Kidney (tissue), 13 donors: ENCODE measurements at regions not wholly inside any gene's neighbourhood (a gene's known extent, or its start where the extent isn't known, plus 50 kb on each side); places are given as distances from the start of the nearest gene placed in this dataset.

Source experiments
- DNase-seq, 5 donors: peaks; one replicate each; pipeline ENCODE4 v3.0.0-alpha.2; 2013 to 2020
- FAIRE-seq: peaks from 2 replicates; lab custom pipeline; 2012; peaks lifted over from hg19 to GRCh38; lab: Jason Lieb, UNC
- H3K27ac ChIP-seq, 2 donors: one replicate each; pipeline ENCODE4 v1.7.0; 2013; ENCODE audit warnings: low read depth in 2 of 2, low read length in 2 of 2, inconsistent platforms in 1 of 2
- H3K27me3 ChIP-seq: one replicate; pipeline ENCODE4 v1.7.1; 2013; ENCODE audit warnings: low read length, inconsistent platforms; ENCODE audit not compliant: control insufficient read depth, insufficient read depth
- H3K36me3 ChIP-seq, 3 donors: one replicate each; pipeline versions ENCODE4 v1.7.0 to v1.7.1; 2013; ENCODE audit warnings: low read length in 3 of 3, control low read depth in 1 of 3, inconsistent platforms in 1 of 3; ENCODE audit not compliant: insufficient read depth in 3 of 3, control insufficient read depth in 2 of 3
- H3K4me1 ChIP-seq, 3 donors: one replicate each; pipeline versions ENCODE4 v1.7.0 to v1.7.1; 2013; ENCODE audit warnings: low read length in 3 of 3, inconsistent platforms in 1 of 3, low read depth in 1 of 3; ENCODE audit not compliant: control insufficient read depth in 2 of 3, insufficient read depth in 2 of 3
- H3K4me3 ChIP-seq, 3 donors: one replicate each; pipeline versions ENCODE4 v1.7.0 to v1.8.1; 2013; ENCODE audit warnings: low read length in 3 of 3, control low read depth in 1 of 3, inconsistent platforms in 1 of 3
- H3K9ac ChIP-seq, 3 donors: one replicate each; pipeline versions ENCODE4 v1.7.0 to v1.7.1; 2013; ENCODE audit warnings: low read length in 3 of 3, control low read depth in 1 of 3, inconsistent platforms in 1 of 3
- H3K9me3 ChIP-seq, 3 donors: one replicate each; pipeline versions ENCODE4 v1.7.0 to v1.7.1; 2013; ENCODE audit warnings: low read length in 3 of 3, control low read depth in 1 of 3, inconsistent platforms in 1 of 3; ENCODE audit not compliant: control insufficient read depth in 2 of 3, insufficient read depth in 1 of 3
- intact Hi-C: fragments of 100-400 bp; cut with DNase I; formaldehyde crosslinking; loops from one replicate; pipeline ENCODE4 v1.11.1; 2022
- TF ChIP-seq, protein P1 (sequence below): IDR thresholded peaks from 3 replicates; pipeline ENCODE4 v1.5.1; 2012; ENCODE audit warnings: mild to moderate bottlenecking, moderate library complexity, borderline replicate concordance; ENCODE audit not compliant: insufficient read depth; ENCODE audit errors: extremely low read depth
- donor health status: control.
- donor health status: control.
- donor health status: control.
- donor health status: control.
- donor health status: control.
- donor health status: DM: yes; HTN: yes; CAD: no.
- donor health status: Normal renal cell carcinoma (clear cell type).

DNA sequence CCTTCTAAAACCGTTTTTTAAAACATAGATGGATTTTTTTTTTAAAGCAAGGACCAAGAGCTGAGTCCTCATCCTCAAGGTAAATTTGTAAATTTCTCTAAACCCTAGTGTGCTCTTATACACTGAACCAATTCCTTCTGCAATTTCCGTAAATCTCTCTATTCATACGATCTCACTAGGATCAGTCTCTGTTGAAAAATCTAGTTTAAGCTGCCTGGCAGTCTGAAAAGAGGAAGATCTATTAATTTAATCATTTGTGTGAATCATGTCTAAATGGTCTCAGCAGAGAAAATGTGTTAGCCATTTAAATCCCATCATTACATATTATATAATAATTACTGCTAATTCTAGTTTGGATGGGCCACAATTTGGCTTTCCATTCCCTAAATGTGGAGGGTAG, 184.2 kb upstream of the TSHZ2 start:
- TF ChIP-seq, protein P1, sequence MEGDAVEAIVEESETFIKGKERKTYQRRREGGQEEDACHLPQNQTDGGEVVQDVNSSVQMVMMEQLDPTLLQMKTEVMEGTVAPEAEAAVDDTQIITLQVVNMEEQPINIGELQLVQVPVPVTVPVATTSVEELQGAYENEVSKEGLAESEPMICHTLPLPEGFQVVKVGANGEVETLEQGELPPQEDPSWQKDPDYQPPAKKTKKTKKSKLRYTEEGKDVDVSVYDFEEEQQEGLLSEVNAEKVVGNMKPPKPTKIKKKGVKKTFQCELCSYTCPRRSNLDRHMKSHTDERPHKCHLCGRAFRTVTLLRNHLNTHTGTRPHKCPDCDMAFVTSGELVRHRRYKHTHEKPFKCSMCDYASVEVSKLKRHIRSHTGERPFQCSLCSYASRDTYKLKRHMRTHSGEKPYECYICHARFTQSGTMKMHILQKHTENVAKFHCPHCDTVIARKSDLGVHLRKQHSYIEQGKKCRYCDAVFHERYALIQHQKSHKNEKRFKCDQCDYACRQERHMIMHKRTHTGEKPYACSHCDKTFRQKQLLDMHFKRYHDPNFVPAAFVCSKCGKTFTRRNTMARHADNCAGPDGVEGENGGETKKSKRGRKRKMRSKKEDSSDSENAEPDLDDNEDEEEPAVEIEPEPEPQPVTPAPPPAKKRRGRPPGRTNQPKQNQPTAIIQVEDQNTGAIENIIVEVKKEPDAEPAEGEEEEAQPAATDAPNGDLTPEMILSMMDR, result no peak
- Histone ChIP-seq H3K4me3 (no peak overlapping the region), H3K36me3 (no peaks in the 10 kb centered on the region), H3K27ac (no peak overlapping the region), H3K9ac (no peak overlapping the region), H3K9me3 (no peaks in the 10 kb centered on the region), H3K4me1 (no peaks in the 10 kb centered on the region), H3K27me3 (no peaks in the 10 kb centered on the region)
- intact Hi-C loops, result no loop called here
- DNase-seq (no peak), FAIRE-seq (no peak)

DNA sequence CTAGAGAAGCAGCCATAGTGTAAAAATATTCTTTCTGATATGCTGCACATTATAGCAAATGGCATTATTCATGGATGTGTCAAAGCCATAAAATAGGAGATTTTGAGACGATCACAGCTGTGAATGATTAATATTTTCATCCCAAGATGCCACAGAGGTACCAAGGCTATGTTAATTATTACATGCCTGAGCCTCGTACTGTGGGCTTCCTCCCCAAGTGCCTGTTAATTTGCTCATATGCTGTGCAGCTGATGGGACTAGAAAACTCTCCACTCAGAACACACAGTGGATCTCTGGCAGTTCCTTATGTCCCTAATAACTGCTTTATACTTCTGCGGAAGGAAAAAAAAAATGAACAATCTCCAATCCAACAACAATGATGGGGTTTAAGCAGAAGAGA, 184.9 kb upstream of the TSHZ2 start:
- Histone ChIP-seq H3K4me1 (no peaks in the 10 kb centered on the region), H3K9ac (no peak overlapping the region), H3K36me3 (no peaks in the 10 kb centered on the region), H3K27me3 (no peaks in the 10 kb centered on the region), H3K27ac (no peak overlapping the region), H3K9me3 (no peaks in the 10 kb centered on the region), H3K4me3 (no peak overlapping the region)
- intact Hi-C loops, result no loop called here
- TF ChIP-seq, protein P1, result no peak
- FAIRE-seq (no peak), DNase-seq (no peak)

DNA sequence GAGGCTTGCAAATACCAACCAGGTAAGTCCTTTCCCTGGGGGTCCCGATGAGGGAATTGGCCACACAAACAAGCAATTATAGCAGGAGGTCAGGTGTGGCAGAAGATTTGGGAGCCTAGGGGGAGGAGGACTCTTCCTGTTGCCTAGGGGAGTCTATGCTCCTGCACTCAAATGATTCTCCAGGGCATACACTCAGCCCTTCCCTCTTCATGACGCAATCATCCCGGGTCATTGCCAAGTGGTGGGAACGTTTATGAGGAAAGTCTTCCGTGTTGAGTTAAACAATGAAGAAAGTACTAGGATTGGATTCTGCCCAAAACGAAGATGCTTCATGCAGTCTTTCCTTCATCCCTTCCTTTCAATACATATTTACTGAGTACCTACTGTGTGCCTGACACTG, 186.5 kb upstream of the TSHZ2 start:
- no peak overlapping the region for H3K4me3 ChIP-seq
- no peaks in the 10 kb centered on the region for H3K4me1 ChIP-seq
- TF ChIP-seq, protein P1, result no peak
- intact Hi-C loops, result no loop called here
- no peak for FAIRE-seq
- H3K27me3 ChIP-seq, result no peaks in the 10 kb centered on the region
- H3K27ac ChIP-seq, result no peak overlapping the region
- no peak overlapping the region for H3K9ac ChIP-seq
- no peaks in the 10 kb centered on the region for H3K36me3 ChIP-seq
- DNase-seq, result no peak
- no peaks in the 10 kb centered on the region for H3K9me3 ChIP-seq

DNA sequence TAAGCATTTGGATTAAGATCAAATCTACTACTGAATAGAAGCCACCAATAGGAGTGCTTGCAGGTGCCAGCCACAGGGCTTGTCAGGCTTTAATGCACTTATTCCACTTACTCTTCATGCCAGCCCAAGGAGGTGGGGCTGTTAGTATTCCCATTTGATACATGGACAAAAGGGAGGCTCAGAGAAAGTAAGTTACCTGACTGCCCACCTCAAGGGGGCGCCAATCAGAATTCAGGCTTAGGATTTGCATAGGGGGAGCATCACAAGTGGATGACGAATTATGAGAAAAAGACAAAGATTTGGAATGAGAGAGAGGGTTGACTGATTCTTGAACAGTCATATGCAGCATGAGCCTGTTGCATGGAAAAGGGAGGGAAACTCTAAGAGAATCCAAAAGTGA, 188.4 kb upstream of the TSHZ2 start:
- H3K4me1 ChIP-seq, result no peaks in the 10 kb centered on the region
- no peaks in the 10 kb centered on the region for H3K27me3 ChIP-seq
- H3K27ac ChIP-seq, result no peak overlapping the region
- DNase-seq, result no peak
- TF ChIP-seq, protein P1, result no peak
- intact Hi-C loops, result no loop called here
- no peaks in the 10 kb centered on the region for H3K9me3 ChIP-seq
- no peak overlapping the region for H3K9ac ChIP-seq
- H3K36me3 ChIP-seq, result no peaks in the 10 kb centered on the region
- FAIRE-seq, result no peak
- no peak overlapping the region for H3K4me3 ChIP-seq
